Liver (tissue), 8 donors: ENCODE measurements at regions not wholly inside any gene's neighbourhood (a gene's known extent, or its start where the extent isn't known, plus 50 kb on each side); places are given as distances from the start of the nearest gene placed in this dataset.

Experiments used
- DNase-seq: peaks from one replicate; pipeline ENCODE4 v3.0.0-alpha.2; 2017; ENCODE audit warnings: low spot score
- H3K27ac ChIP-seq, 2 donors: one replicate each; pipeline ENCODE4 v1.7.0; 2013; ENCODE audit warnings: inconsistent platforms in 2 of 2, low read length in 2 of 2, control low read depth in 1 of 2, low read depth in 1 of 2, mild to moderate bottlenecking in 1 of 2
- H3K27me3 ChIP-seq, 4 donors: one replicate each; pipeline versions ENCODE4 v1.6.1 to v1.7.0; 2013; ENCODE audit warnings: low read length in 3 of 4, inconsistent platforms in 1 of 4, mild to moderate bottlenecking in 1 of 4, moderate library complexity in 1 of 4; ENCODE audit not compliant: control insufficient read depth in 4 of 4, insufficient read depth in 4 of 4
- H3K36me3 ChIP-seq, 4 donors: one replicate each; pipeline versions ENCODE4 v1.6.1 to v1.7.0; 2013; ENCODE audit warnings: low read length in 3 of 4, mild to moderate bottlenecking in 3 of 4, low read depth in 1 of 4, moderate library complexity in 1 of 4; ENCODE audit not compliant: control insufficient read depth in 4 of 4, insufficient read depth in 3 of 4
- H3K4me1 ChIP-seq, 4 donors: one replicate each; pipeline versions ENCODE4 v1.6.1 to v1.7.0; 2013; ENCODE audit warnings: low read length in 3 of 4, mild to moderate bottlenecking in 3 of 4, moderate library complexity in 1 of 4; ENCODE audit not compliant: control insufficient read depth in 4 of 4, insufficient read depth in 4 of 4
- H3K4me3 ChIP-seq, 3 donors: one replicate each; pipeline versions ENCODE4 v1.6.1 to v1.7.0; 2013; ENCODE audit warnings: low read length in 3 of 3, control low read depth in 1 of 3, low read depth in 1 of 3, mild to moderate bottlenecking in 1 of 3
- H3K9ac ChIP-seq, 2 donors: one replicate each; pipeline ENCODE4 v1.7.0; 2013; ENCODE audit warnings: low read length in 2 of 2, mild to moderate bottlenecking in 2 of 2, moderate library complexity in 2 of 2, control low read depth in 1 of 2, low read depth in 1 of 2
- H3K9me3 ChIP-seq, 4 donors: one replicate each; pipeline versions ENCODE4 v1.6.1 to v1.7.0; 2013; ENCODE audit warnings: low read length in 3 of 4; ENCODE audit not compliant: control insufficient read depth in 4 of 4
- EGR1 ChIP-seq, 2 donors: IDR thresholded peaks; 2 replicates each; pipeline ENCODE4 v1.6.1; 2016 to 2018; ENCODE audit warnings: antibody characterized with exemption in 2 of 2, low read depth in 2 of 2
- FOXA2 ChIP-seq: IDR thresholded peaks from 2 replicates; pipeline ENCODE4 v1.6.1; 2016; ENCODE audit warnings: antibody characterized with exemption
- GABPA ChIP-seq, 2 donors: IDR thresholded peaks in 1 of 2; conservative IDR thresholded peaks in 1 of 2; 2 replicates each; pipeline ENCODE4 v1.6.1; 2016; ENCODE audit warnings: antibody characterized with exemption in 2 of 2, mild to moderate bottlenecking in 1 of 2, moderate library complexity in 1 of 2
- HNF4A ChIP-seq, 2 donors: conservative IDR thresholded peaks; 2 replicates each; pipeline ENCODE4 v1.6.1; 2016; ENCODE audit warnings: antibody characterized with exemption in 2 of 2, mild to moderate bottlenecking in 2 of 2
- HNF4G ChIP-seq: IDR thresholded peaks from 2 replicates; pipeline ENCODE4 v1.6.1; 2016; ENCODE audit warnings: antibody characterized with exemption
- JUND ChIP-seq, 2 donors: IDR thresholded peaks; 2 replicates each; pipeline ENCODE4 v1.6.1; 2016; ENCODE audit warnings: antibody characterized with exemption in 2 of 2
- NR2F2 ChIP-seq: IDR thresholded peaks from 2 replicates; pipeline ENCODE4 v1.6.1; 2016; ENCODE audit warnings: antibody characterized with exemption
- RAD21 ChIP-seq, 2 donors: IDR thresholded peaks; 2 replicates each; pipeline ENCODE4 v1.6.1; 2016; ENCODE audit warnings: antibody characterized with exemption in 2 of 2, mild to moderate bottlenecking in 2 of 2
- RXRA ChIP-seq, 2 donors: IDR thresholded peaks; 2 replicates each; pipeline ENCODE4 v1.6.1; 2017 to 2018; ENCODE audit warnings: antibody characterized with exemption in 2 of 2, mild to moderate bottlenecking in 1 of 2
- SP1 ChIP-seq: IDR thresholded peaks from 2 replicates; pipeline ENCODE4 v1.6.1; 2018; ENCODE audit warnings: antibody characterized with exemption, mild to moderate bottlenecking
- TAF1 ChIP-seq: conservative IDR thresholded peaks from 2 replicates; pipeline ENCODE4 v1.6.1; 2016; ENCODE audit warnings: antibody characterized with exemption, mild to moderate bottlenecking
- YY1 ChIP-seq: IDR thresholded peaks from 2 replicates; pipeline ENCODE4 v1.6.1; 2016; ENCODE audit warnings: antibody characterized with exemption, mild to moderate bottlenecking
- WGBS: extraction: QIAGEN DNeasy Blood & Tissue Kit; methylation state at CpG from one replicate; pipeline ENCODE4 v1.1.7; 2013; 5-methylcytosine and 5-hydroxymethylcytosine counted together
- TF ChIP-seq, protein P1 (sequence below): IDR thresholded peaks from 2 replicates; pipeline ENCODE4 v1.6.1; 2016; ENCODE audit warnings: antibody characterized with exemption
- TF ChIP-seq, protein P2 (sequence below): fragments of 150-350 bp; IDR thresholded peaks from 2 replicates; pipeline ENCODE4 v1.5.1; 2017; ENCODE audit warnings: improper control_type of control experiment, low read depth, low read length; ENCODE audit not compliant: missing input control
- TF ChIP-seq, protein P3 (sequence below): IDR thresholded peaks from 2 replicates; pipeline ENCODE4 v1.6.1; 2016; ENCODE audit warnings: antibody characterized with exemption
- TF ChIP-seq, protein P4 (sequence below): IDR thresholded peaks from 2 replicates; pipeline ENCODE4 v1.6.1; 2016; ENCODE audit warnings: antibody characterized with exemption, mild to moderate bottlenecking
- TF ChIP-seq, protein P5 (sequence below): IDR thresholded peaks from 2 replicates; pipeline ENCODE4 v1.6.1; 2016; ENCODE audit warnings: antibody characterized with exemption
- donor health status: healthy.
- donor health status: healthy.
- donor health status: healthy.
- donor health status: healthy.
- donor health status: healthy.

DNA sequence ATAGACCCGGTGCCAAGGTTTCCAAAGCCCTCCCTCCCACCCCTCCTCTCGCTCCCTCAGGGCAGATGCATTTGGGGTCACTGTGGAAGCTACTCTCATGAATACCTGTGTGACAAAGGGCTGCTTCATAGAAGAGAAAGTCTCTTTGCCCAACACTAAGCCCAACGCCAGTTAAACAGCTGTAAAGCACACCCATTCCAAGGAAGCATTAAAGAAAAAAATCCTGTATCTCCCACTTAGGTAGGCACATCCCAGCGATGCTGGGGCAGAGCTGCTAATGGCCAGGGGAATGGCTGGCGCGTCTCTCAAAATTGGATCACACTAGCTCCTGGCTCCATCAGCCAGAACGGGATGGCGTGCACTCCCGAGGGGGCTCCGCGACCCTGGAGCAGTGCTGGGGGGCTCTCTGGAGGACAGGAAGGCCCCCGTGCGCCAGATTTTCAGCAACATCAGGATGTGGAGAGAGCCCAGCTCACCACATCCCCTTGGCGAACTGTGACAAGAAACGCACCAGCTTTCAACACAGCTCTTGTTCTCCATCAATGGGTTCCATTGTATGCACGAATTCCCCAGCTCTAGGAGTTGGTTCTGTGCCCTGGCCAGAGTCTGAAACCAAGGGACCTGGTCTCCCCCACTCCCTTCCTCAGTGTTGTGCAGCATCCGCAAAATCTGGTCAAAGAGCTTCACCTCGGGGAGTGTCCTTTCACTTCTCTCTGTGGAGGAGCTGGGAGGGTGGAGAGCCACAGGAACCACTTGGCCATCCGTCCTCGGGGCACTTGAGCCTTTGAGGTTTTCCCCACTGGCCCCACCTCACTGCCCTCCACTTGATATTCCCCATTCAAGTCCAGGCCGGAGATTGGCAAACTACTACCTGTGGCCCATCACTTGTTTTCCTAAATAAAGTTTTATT lies 74.1 kb downstream of the TFAP2C start:
- no peak overlapping the region for H3K27ac ChIP-seq
- no peak overlapping the region for H3K4me3 ChIP-seq
- TF ChIP-seq RXRA (IDR thresholded peaks at IDR 0.05), result no peak
- no peak for TF ChIP-seq JUND (IDR thresholded peaks at IDR 0.05)
- TF ChIP-seq TAF1, result no peak
- TF ChIP-seq, protein P1, sequence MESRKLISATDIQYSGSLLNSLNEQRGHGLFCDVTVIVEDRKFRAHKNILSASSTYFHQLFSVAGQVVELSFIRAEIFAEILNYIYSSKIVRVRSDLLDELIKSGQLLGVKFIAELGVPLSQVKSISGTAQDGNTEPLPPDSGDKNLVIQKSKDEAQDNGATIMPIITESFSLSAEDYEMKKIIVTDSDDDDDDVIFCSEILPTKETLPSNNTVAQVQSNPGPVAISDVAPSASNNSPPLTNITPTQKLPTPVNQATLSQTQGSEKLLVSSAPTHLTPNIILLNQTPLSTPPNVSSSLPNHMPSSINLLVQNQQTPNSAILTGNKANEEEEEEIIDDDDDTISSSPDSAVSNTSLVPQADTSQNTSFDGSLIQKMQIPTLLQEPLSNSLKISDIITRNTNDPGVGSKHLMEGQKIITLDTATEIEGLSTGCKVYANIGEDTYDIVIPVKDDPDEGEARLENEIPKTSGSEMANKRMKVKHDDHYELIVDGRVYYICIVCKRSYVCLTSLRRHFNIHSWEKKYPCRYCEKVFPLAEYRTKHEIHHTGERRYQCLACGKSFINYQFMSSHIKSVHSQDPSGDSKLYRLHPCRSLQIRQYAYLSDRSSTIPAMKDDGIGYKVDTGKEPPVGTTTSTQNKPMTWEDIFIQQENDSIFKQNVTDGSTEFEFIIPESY, result no peak
- TF ChIP-seq, protein P2, sequence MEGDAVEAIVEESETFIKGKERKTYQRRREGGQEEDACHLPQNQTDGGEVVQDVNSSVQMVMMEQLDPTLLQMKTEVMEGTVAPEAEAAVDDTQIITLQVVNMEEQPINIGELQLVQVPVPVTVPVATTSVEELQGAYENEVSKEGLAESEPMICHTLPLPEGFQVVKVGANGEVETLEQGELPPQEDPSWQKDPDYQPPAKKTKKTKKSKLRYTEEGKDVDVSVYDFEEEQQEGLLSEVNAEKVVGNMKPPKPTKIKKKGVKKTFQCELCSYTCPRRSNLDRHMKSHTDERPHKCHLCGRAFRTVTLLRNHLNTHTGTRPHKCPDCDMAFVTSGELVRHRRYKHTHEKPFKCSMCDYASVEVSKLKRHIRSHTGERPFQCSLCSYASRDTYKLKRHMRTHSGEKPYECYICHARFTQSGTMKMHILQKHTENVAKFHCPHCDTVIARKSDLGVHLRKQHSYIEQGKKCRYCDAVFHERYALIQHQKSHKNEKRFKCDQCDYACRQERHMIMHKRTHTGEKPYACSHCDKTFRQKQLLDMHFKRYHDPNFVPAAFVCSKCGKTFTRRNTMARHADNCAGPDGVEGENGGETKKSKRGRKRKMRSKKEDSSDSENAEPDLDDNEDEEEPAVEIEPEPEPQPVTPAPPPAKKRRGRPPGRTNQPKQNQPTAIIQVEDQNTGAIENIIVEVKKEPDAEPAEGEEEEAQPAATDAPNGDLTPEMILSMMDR, result no peak
- no peak for TF ChIP-seq FOXA2
- no peak for TF ChIP-seq HNF4A (conservative IDR thresholded peaks at IDR 0.05)
- TF ChIP-seq EGR1 (IDR thresholded peaks at IDR 0.05; ENCODE audit: low read depth in 2 of 2), result no peak
- no peak for TF ChIP-seq NR2F2
- no peak for TF ChIP-seq RAD21 (IDR thresholded peaks at IDR 0.05)
- no peaks in the 10 kb centered on the region for H3K4me1 ChIP-seq
- no peak overlapping the region for H3K9ac ChIP-seq
- no peaks in the 10 kb centered on the region for H3K36me3 ChIP-seq
- no peak for DNase-seq
- H3K27me3 ChIP-seq, result peaks cover 0 to 3% (median 0%) of the 10 kb centered on the region in 4 donors
- WGBS, result 78% methylated on average over 21 of the region's 21 CpGs
- H3K9me3 ChIP-seq, result no peaks in the 10 kb centered on the region

DNA sequence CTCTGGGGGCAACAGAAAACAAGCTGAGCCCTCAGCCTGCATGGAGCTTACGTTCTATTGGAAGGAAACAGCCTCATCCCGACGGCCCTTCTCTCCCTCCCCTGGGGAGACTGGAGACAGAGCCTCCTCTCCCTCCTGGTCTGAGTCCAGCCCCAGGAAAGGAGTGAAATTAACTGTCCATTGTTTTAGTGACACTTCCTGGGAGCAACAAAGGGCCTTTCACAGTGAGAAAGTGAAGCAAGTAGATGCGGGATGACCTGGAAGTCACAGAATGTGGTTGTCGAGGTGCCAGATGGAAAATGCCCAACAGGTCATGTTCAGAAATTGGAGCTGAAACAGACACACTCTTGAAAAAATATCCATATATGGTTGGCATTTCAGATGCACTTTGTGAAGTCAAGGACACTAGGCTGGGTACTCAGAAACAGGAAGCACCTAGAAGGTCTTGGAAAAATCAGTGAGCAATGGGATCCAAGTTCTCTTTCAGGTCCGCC lies 77.8 kb downstream of the TFAP2C start:
- no peaks in the 10 kb centered on the region for H3K9me3 ChIP-seq
- no peak overlapping the region for H3K27ac ChIP-seq
- no peaks in the 10 kb centered on the region for H3K36me3 ChIP-seq
- no peak for DNase-seq
- no peaks in the 10 kb centered on the region for H3K27me3 ChIP-seq
- no peaks in the 10 kb centered on the region for H3K4me1 ChIP-seq
- H3K4me3 ChIP-seq, result no peak overlapping the region
- no peak for TF ChIP-seq GABPA (IDR thresholded peaks at IDR 0.05 in 1 of 2, conservative IDR thresholded peaks at IDR 0.05 in 1 of 2)
- TF ChIP-seq, protein P3, sequence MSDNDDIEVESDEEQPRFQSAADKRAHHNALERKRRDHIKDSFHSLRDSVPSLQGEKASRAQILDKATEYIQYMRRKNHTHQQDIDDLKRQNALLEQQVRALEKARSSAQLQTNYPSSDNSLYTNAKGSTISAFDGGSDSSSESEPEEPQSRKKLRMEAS, result no peak
- no peak for TF ChIP-seq TAF1
- TF ChIP-seq JUND (IDR thresholded peaks at IDR 0.05), result no peak
- TF ChIP-seq RAD21 (IDR thresholded peaks at IDR 0.05), result no peak
- TF ChIP-seq, protein P2, result no peak
- TF ChIP-seq, protein P1, result no peak
- TF ChIP-seq, protein P4, sequence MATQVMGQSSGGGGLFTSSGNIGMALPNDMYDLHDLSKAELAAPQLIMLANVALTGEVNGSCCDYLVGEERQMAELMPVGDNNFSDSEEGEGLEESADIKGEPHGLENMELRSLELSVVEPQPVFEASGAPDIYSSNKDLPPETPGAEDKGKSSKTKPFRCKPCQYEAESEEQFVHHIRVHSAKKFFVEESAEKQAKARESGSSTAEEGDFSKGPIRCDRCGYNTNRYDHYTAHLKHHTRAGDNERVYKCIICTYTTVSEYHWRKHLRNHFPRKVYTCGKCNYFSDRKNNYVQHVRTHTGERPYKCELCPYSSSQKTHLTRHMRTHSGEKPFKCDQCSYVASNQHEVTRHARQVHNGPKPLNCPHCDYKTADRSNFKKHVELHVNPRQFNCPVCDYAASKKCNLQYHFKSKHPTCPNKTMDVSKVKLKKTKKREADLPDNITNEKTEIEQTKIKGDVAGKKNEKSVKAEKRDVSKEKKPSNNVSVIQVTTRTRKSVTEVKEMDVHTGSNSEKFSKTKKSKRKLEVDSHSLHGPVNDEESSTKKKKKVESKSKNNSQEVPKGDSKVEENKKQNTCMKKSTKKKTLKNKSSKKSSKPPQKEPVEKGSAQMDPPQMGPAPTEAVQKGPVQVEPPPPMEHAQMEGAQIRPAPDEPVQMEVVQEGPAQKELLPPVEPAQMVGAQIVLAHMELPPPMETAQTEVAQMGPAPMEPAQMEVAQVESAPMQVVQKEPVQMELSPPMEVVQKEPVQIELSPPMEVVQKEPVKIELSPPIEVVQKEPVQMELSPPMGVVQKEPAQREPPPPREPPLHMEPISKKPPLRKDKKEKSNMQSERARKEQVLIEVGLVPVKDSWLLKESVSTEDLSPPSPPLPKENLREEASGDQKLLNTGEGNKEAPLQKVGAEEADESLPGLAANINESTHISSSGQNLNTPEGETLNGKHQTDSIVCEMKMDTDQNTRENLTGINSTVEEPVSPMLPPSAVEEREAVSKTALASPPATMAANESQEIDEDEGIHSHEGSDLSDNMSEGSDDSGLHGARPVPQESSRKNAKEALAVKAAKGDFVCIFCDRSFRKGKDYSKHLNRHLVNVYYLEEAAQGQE, result no peak
- TF ChIP-seq RXRA (IDR thresholded peaks at IDR 0.05), result no peak
- TF ChIP-seq NR2F2, result no peak
- TF ChIP-seq, protein P5, sequence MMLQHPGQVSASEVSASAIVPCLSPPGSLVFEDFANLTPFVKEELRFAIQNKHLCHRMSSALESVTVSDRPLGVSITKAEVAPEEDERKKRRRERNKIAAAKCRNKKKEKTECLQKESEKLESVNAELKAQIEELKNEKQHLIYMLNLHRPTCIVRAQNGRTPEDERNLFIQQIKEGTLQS, result no peak
- TF ChIP-seq HNF4G, result no peak
- TF ChIP-seq YY1, result no peak
- TF ChIP-seq SP1, result no peak
- 68% methylated on average over 6 of the region's 6 CpGs for WGBS
- no peak overlapping the region for H3K9ac ChIP-seq
